Endothelial cell of hepatic sinusoid (primary cell): ENCODE measurements at regions not wholly inside any gene's neighbourhood (a gene's known extent, or its start where the extent isn't known, plus 50 kb on each side); places are given as distances from the start of the nearest gene placed in this dataset.
"Not testable (repeated sequence)": the region's sequence is repeated elsewhere in the genome, so short reads cannot be mapped to it uniquely, and the experiment has no call there.

Experiments used
- in situ Hi-C: cut with HindIII; loops from 2 replicates; pipeline ENCODE4 v1.10.0; 2017; ENCODE audit warnings: low sequenced_read_pairs

GRCh38 chr6:23821141-23821540 is 304.9 kb upstream of the NRSN1 start:
- in situ Hi-C loops, result not testable (repeated sequence)

- in situ Hi-C loops, result no loop called here
These were observed 302.6 kb upstream of the NRSN1 start for GRCh38 chr6:23823421-23823820.

DNA sequence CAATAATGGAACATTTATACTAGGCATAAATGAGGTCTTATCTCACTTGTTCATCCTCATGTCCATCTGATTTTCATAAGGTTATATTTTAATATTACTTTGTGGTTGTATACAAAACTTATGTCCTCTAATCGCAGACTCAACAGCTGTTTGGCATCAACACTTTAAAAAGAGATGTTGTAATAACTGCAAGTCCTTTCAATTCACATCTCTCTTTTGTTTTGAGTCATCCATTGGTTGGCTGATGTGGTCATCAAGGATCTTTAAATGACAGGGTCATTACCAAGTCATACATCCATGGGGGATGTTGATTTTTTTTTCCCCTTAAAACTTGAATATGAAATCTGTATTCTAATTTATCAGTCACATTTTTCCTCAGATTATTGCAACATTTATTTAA is 299.4 kb upstream of the NRSN1 start:
- in situ Hi-C loops, result no loop called here

GRCh38 chr6:23828861-23829260 is 297.2 kb upstream of the NRSN1 start:
- in situ Hi-C loops, result no loop called here

GRCh38 chr6:23841116-23841515 is 284.9 kb upstream of the NRSN1 start:
- in situ Hi-C loops, result no loop called here

GRCh38 chr6:23842760-23843159 is 283.3 kb upstream of the NRSN1 start:
- in situ Hi-C loops, result no loop called here

GRCh38 chr6:23851522-23851921 is 274.5 kb upstream of the NRSN1 start:
- in situ Hi-C loops, result no loop called here

GRCh38 chr6:23853566-23854133 is 272.4 kb upstream of the NRSN1 start:
- in situ Hi-C loops, result not testable (repeated sequence)

DNA sequence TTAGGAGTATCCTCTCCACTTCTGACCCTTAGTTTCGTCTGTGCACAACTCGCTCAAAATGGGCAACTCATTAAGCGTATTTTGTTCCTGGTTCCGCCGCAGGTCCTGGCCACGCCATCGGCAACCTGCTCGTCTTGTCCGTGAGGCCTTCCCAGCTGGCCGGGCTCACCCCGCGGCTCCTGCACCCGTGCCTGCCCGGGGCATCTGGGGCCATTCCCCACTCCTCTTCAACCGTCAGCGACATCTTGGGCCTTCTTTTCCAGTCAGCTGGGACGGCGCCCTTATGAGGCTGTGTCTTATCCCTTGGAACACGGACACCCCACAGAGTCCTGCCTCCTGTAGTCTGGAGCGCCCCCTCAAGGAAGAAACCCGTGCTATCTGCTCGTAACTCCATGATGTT is 271.9 kb upstream of the NRSN1 start:
- in situ Hi-C loops, result not testable (repeated sequence)

DNA sequence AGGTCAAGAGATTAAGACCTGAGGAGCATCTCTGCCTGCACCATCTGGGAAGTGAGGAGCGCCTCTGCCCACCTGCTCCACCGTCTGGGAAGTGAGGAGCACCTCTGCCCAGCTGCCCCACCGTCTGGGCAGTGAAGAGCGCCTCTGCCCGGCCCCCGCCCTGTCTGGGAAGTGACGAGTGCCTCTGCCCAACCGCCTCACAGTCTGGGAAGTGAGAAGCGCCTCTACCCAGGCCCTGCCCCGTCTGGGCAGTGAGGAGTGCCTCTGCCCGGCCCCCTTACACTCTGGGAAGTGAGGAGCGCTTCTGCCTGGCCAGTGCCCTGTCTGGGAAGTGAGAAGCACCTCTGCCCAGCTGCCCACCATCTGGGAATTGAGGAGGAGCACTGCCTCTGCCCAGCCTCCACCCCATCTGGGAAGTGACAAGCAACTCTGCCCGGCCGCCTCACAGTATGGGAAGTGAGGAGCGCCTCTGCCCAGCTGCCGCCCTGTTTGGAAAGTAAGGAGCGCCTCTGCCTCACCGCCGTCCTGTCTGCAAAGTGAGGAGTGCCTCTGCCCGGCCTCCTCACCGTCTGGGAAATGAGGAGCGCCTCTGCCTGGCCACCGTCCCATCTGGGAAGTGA is 270.4 kb upstream of the NRSN1 start:
- in situ Hi-C loops, result no loop called here

- in situ Hi-C loops, result no loop called here
These were observed 255.5 kb upstream of the NRSN1 start for GRCh38 chr6:23870496-23870895.

GRCh38 chr6:23873161-23873560 is 252.9 kb upstream of the NRSN1 start:
- in situ Hi-C loops, result no loop called here

DNA sequence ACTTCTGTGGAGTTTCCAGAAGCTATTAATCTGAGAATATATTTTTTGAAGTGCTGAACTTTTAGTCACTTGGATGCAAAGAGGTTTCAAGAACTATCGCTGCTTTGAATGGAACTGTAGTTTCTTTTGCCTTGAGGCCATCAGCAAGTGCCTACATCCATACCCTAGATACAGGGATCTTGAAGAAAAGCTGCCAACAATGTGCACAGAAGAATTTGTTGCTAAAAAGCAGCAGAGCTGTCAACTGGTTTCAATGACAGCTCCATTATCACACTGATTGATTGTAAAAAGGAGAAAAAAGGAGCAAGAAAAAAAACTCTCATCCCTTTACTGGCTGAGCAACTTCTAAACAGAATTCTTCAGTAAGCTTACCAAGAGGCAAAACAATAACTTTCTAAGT is 251.0 kb upstream of the NRSN1 start:
- in situ Hi-C loops, result no loop called here

GRCh38 chr6:23879816-23880215 is 246.2 kb upstream of the NRSN1 start:
- in situ Hi-C loops, result no loop called here

- in situ Hi-C loops, result no loop called here
These were observed 235.3 kb upstream of the NRSN1 start for GRCh38 chr6:23890543-23891227.

- in situ Hi-C loops, result no loop called here
These were observed 220.7 kb upstream of the NRSN1 start for GRCh38 chr6:23905133-23905815.

- in situ Hi-C loops, result no loop called here
These were observed 215.6 kb upstream of the NRSN1 start for GRCh38 chr6:23910420-23910819.

DNA sequence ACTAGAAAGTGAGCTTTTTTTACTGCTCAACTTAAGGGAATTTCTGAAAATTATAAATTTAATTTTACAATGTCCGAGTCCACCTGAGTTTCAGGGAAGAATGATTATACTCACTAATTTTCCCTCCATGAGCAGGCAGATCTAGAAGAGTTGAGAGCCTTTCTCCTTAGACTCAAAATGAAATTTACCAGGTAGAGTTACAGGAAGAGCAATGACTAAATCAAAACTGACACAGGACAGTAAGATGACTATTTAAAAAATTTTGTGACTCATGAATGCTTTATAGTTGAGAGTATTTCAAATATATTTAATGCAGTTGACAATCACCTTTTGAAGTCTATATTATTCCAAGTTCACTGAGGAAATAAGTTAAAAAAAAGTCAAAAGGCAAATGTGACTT is 198.1 kb upstream of the NRSN1 start:
- in situ Hi-C loops, result no loop called here

DNA sequence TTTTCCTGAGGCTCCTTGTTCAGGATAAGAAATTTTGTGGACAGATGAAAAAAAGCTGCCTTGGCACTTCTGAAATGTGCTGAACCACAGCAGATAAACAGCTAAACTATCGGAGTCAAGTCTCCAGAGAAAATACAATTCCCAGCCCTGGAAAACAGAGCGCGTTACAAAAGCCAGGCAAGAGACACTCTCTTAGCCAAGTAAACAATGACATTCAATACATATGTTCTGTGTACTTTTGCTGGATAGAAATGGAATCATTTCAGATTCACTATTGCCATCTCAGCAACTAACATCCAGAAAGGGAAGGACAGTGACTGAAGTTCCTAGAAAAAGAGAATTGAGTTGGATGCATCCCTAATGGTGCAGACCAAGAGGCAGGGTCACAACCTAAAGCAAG is 196.8 kb upstream of the NRSN1 start:
- in situ Hi-C loops, result no loop called here

DNA sequence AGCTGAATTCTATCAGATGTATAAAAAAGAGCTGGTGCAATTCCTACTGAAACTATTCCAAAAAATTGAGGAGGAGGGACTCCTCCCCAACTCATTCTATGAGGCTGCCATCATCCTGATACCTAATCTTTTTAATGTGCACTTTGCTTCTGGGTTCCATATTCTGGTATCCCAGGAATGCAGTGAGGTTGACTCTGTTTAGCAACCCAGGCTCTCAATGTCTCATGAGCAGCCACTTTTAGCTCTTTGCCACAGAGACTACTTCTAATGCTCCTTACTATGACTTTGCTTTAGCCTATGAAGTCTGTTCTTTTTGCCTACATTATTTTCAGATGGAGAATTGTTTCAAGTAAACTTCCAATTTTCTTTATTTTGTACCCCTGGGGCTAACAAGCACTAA is 185.5 kb upstream of the NRSN1 start:
- in situ Hi-C loops, result no loop called here

DNA sequence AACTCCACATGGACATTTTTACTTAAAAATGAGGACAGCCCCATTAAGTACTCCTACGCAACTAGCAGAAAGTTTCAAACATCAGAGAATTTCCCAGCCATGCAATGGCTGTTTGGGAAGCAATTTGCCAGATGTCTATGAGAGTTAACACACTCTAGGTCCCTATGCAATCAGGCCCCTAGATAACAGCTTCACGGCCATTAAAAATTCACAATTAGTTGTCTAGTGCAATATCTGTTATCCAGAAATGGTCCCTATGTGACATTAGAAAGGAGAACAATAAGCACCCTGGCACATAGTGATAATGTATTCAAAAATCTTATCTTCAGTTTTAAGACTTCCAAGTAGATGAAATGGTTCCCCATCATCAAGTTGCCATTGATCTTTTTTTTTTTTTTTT is 174.3 kb upstream of the NRSN1 start:
- in situ Hi-C loops, result no loop called here

DNA sequence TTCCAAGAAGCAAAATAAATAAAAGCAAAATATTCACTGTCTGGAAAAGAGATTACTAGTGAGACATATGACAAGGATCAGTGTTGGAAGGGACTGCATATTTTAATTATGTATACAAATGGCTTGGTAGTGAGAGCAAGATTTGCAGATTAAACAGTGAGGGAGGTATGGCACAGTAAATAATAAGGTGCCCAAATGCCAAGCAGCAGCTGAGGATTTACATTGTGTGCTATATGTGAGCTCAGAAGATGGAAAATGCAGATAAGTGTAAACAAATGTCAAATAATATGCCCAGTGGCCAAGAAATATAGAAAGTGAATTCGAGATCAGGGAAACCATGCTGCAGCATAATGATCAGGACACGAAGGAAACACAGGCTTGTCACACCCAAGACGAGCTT is 173.8 kb upstream of the NRSN1 start:
- in situ Hi-C loops, result no loop called here
